ENCODE measurements at regions not wholly inside any gene's neighbourhood (a gene's known extent, or its start where the extent isn't known, plus 50 kb on each side); places are given as distances from the start of the nearest gene placed in this dataset.

DNA sequence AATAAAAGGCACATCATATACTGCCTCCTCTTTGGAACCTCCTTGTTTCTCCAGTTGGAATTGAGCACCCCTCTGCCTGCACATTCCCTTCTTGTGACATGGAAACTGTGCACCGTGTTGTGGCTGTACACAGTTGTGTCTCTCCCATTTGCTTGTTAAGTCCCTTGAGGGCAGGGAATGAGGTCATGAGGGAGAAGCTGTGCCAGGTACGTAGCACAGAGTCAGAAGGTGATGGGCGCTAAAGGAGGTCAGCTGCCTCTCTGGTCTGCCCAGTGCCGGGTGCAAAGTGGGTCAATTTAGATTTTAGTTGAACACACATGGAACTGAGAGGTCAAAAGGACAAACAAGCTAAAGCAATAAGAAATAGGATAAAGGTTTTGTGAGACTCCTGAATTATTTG is 124.4 kb downstream of the FAM43A start:
- TF ChIP-seq, protein P1, sequence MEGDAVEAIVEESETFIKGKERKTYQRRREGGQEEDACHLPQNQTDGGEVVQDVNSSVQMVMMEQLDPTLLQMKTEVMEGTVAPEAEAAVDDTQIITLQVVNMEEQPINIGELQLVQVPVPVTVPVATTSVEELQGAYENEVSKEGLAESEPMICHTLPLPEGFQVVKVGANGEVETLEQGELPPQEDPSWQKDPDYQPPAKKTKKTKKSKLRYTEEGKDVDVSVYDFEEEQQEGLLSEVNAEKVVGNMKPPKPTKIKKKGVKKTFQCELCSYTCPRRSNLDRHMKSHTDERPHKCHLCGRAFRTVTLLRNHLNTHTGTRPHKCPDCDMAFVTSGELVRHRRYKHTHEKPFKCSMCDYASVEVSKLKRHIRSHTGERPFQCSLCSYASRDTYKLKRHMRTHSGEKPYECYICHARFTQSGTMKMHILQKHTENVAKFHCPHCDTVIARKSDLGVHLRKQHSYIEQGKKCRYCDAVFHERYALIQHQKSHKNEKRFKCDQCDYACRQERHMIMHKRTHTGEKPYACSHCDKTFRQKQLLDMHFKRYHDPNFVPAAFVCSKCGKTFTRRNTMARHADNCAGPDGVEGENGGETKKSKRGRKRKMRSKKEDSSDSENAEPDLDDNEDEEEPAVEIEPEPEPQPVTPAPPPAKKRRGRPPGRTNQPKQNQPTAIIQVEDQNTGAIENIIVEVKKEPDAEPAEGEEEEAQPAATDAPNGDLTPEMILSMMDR (IDR thresholded peaks at IDR 0.05; ENCODE audit: low read depth, low read length, missing control alignments), result no peak
- no peak overlapping the region for H3K4me3 ChIP-seq (ENCODE audit: low read depth, low read length)
- no peak for DNase-seq (ENCODE audit: low read depth)

DNA sequence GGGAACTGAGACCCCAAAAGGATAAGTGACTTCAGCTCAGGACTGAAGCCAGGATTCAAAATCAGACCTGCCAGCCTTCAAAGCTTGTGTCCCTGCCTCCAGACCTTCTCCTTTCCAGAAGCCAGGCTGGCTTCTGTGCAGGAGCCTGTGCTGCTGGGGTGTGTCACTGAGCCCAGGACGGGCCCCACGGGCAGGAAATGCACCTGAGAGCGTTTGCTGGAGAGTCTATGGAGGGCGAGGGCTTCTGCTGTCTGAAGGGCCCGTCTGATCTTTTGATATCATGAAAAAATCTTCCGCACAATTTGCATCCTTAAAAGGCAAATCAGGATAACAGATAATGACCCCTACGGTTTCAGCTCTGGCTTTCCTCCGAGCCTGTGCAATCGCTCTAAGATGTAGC is 125.4 kb downstream of the FAM43A start:
- DNase-seq (ENCODE audit: low read depth), result no peak
- no peak overlapping the region for H3K4me3 ChIP-seq (ENCODE audit: low read depth, low read length)
- TF ChIP-seq, protein P1 (IDR thresholded peaks at IDR 0.05; ENCODE audit: low read depth, low read length, missing control alignments), result no peak

DNA sequence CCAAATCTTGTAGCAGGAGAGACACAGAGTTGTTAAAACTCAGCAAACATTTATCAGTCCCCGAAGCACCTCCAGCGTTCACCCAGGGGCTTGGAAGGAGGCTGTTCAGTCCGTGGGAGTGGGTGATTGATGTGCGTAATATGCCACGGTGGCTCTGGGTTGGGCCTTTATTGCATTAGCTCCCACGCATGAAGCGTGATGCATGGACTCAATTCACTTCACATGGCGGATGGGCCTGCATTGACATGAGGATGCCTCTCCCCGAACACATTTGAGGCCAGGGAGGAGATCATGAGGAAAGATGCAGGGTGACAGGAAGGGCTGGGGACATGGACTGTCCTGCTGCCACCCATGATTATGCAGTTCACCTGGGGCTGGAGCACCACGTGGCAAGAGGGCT is 126.5 kb downstream of the FAM43A start:
- H3K4me3 ChIP-seq (ENCODE audit: low read depth, low read length), result no peak overlapping the region
- TF ChIP-seq, protein P1 (IDR thresholded peaks at IDR 0.05; ENCODE audit: low read depth, low read length, missing control alignments), result no peak
- no peak for DNase-seq (ENCODE audit: low read depth)

DNA sequence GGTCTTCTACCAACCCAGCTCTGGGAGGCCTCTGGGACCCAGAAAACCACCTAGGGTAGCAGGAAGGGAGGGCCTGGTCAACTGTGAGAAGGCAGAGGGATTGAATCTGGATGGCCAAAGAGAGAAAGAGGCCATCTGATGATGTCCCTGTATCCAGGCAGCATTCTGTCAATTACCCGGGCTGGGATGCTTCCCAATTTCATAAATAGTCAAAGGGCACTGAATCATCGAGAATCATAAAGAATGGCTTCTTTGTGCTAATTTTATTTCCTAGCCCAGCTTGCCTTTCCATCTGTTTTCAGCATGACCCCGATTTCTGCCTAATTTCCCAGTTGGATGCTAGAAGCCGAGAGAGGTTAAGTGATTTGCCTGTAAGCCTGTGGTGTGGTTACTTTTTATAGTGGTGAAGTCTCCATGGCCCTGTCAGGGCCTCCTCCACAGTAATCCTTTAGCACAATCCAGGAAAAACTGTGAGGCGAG is 129.2 kb downstream of the FAM43A start:
- H3K4me3 ChIP-seq (ENCODE audit: low read depth, low read length), result no peak overlapping the region
- TF ChIP-seq, protein P1 (IDR thresholded peaks at IDR 0.05; ENCODE audit: low read depth, low read length, missing control alignments), result no peak
- DNase-seq (ENCODE audit: low read depth), result no peak

DNA sequence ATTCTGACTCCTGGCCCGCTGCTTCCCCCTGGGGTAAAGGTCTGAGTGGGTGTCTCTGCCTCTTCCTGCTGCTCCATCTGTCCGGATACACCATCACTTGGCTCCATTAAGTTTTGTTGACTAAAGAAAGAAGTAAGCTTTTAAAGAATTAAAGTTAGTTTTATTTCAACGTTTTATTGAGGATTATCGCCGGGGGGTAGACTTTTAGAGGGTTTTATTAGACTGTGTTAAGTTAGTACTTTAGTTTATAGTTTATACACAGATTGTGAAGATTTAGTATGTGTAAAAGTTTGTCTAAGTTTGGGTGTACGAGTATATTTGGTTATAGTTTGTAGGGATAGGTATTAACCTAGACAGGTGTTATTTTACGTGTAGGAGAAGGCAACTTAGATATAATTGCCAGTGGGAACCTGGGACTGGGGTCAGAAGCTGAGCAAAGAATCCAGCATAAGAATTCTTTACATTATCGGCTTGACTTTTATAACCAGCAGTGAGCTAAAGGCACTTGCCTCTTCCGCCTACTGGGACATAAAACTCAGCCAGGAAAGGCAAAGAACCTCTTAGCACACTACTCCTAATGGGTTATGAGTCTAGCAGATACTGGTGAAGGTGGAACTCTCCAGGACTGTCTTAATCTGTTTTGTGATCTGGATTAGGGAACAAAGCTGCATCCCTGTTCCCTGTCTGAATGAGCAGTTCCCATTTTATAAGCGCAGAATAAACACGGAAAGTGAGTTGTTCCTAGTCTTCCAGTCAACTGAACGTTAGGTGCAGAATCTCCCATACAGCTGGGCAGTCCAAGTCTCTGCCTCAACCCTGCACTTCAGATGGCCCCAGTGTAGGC is 131.3 kb downstream of the FAM43A start:
- H3K4me3 ChIP-seq (ENCODE audit: low read depth, low read length), result no peak overlapping the region
- TF ChIP-seq, protein P1 (IDR thresholded peaks at IDR 0.05; ENCODE audit: low read depth, low read length, missing control alignments), result no peak
- no peak for DNase-seq (ENCODE audit: low read depth)

DNA sequence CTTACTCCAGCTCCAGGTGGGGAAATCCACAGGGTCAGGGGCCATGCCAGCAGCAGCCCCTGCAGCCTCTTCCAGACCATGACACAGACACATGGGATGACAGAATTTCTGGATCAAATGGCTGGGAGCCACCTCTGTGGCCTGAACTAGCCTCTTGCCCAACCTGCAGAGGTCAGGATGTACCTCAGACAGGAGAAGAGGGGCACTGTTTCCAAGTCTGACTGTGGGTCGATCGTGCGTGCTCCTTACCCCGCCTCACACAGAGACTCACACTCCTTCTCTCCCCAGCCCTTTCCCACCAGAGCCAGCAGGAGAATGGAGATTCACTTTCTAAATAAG is 131.9 kb downstream of the FAM43A start:
- no peak overlapping the region for H3K4me3 ChIP-seq (ENCODE audit: low read depth, low read length)
- no peak for DNase-seq (ENCODE audit: low read depth)
- TF ChIP-seq, protein P1 (IDR thresholded peaks at IDR 0.05; ENCODE audit: low read depth, low read length, missing control alignments), result no peak

DNA sequence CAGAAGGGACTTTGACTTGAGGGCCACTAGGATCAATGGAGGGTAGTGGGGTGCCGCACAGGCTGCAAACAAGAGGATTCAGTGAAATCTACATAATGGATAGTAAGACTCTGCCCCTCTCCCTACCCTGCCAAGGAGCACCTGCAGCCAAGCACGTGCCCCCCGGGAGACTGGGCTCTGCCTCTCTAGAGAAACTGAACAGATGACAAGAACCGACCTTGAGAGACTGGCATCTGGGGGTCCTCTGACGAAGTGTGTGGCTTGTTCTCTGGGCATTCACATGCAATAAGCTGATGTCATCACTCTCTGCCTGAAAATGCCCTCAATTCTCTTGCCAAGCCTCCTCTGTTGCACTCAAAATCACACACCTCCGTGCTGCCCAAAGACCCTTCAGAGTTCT is 132.3 kb downstream of the FAM43A start:
- no peak for DNase-seq (ENCODE audit: low read depth)
- TF ChIP-seq, protein P1 (IDR thresholded peaks at IDR 0.05; ENCODE audit: low read depth, low read length, missing control alignments), result no peak
- no peak overlapping the region for H3K4me3 ChIP-seq (ENCODE audit: low read depth, low read length)

All from GM12864 (cell line).